ENCODE measurements at regions not wholly inside any gene's neighbourhood (a gene's known extent, or its start where the extent isn't known, plus 50 kb on each side); places are given as distances from the start of the nearest gene placed in this dataset.

- no peaks in the 10 kb centered on the region for H3K27me3 ChIP-seq (ENCODE audit: control insufficient read depth in 1 of 2, insufficient read depth in 1 of 2, low read length in 2 of 2)
- no peak overlapping the region for H3K4me3 ChIP-seq (ENCODE audit: insufficient read depth in 1 of 2, low read depth in 1 of 2, low read length in 2 of 2)
Measured at GRCh38 chr12:97047361-97047760, 140.3 kb downstream of the NEDD1 start.

GRCh38 chr12:97048421-97049035, 141.5 kb downstream of the NEDD1 start:
- WGBS: 58% methylated on average over 4 of the region's 4 CpGs

More at GRCh38 chr12:97047361-97047760, 140.3 kb downstream of the NEDD1 start:
- Histone ChIP-seq H2BK15ac (ENCODE audit: low read depth, poor library complexity, severe bottlenecking) (no peak overlapping the region), H3K4me1 (ENCODE audit: control insufficient read depth, insufficient read depth, low read depth, low read length) (no peaks in the 10 kb centered on the region), H3K4me2 (ENCODE audit: low read length, poor library complexity, severe bottlenecking) (no peak overlapping the region), H3K4ac (ENCODE audit: low read depth in 1 of 2, low read length in 2 of 2) (no peak overlapping the region), H3K36me3 (ENCODE audit: control insufficient read depth in 1 of 2, insufficient read depth in 2 of 2, low read depth in 1 of 2, low read length in 2 of 2) (no peaks in the 10 kb centered on the region), H2BK120ac (ENCODE audit: low read depth, low read length) (no peak overlapping the region), H3K9ac (ENCODE audit: low read length) (no peak overlapping the region), H4K8ac (ENCODE audit: low read length) (no peak overlapping the region), H2BK12ac (ENCODE audit: low read length in 2 of 2) (no peak overlapping the region), H3K79me1 (replicated peaks; ENCODE audit: low read length, poor library complexity, severe bottlenecking) (no peaks in the 10 kb centered on the region), H2AFZ (ENCODE audit: low read depth, low read length) (no peak overlapping the region), H2BK5ac (ENCODE audit: low read depth, low read length, poor library complexity, severe bottlenecking) (no peak overlapping the region), H4K91ac (ENCODE audit: low read length) (no peak overlapping the region), H3K23ac (ENCODE audit: low read length in 2 of 2) (no peak overlapping the region), H3K27ac (ENCODE audit: low read length, poor library complexity, severe bottlenecking) (no peak overlapping the region), H2AK5ac (ENCODE audit: low read length, severe bottlenecking) (no peak overlapping the region), H3K18ac (ENCODE audit: low read depth in 1 of 2, low read length in 2 of 2) (no peak overlapping the region), H3K14ac (ENCODE audit: low read length in 2 of 2) (no peak overlapping the region), H3K9me3 (ENCODE audit: control insufficient read depth, low read length) (no peaks in the 10 kb centered on the region)
- no peak for DNase-seq

GRCh38 chr12:97050509-97050908, 143.5 kb downstream of the NEDD1 start:
- H2BK15ac ChIP-seq (ENCODE audit: low read depth, poor library complexity, severe bottlenecking): no peak overlapping the region
- H3K9ac ChIP-seq (ENCODE audit: low read length): no peak overlapping the region
- H3K9me3 ChIP-seq (ENCODE audit: control insufficient read depth, low read length): no peaks in the 10 kb centered on the region
- no peak overlapping the region for H3K18ac ChIP-seq (ENCODE audit: low read depth in 1 of 2, low read length in 2 of 2)
- DNase-seq: no peak
- no peaks in the 10 kb centered on the region for H3K27me3 ChIP-seq (ENCODE audit: control insufficient read depth in 1 of 2, insufficient read depth in 1 of 2, low read length in 2 of 2)
- no peak overlapping the region for H3K4me3 ChIP-seq (ENCODE audit: insufficient read depth in 1 of 2, low read depth in 1 of 2, low read length in 2 of 2)
- no peak overlapping the region for H3K4me2 ChIP-seq (ENCODE audit: low read length, poor library complexity, severe bottlenecking)
- H3K79me1 ChIP-seq (replicated peaks; ENCODE audit: low read length, poor library complexity, severe bottlenecking): no peaks in the 10 kb centered on the region
- no peak overlapping the region for H4K91ac ChIP-seq (ENCODE audit: low read length)
- no peaks in the 10 kb centered on the region for H3K4me1 ChIP-seq (ENCODE audit: control insufficient read depth, insufficient read depth, low read depth, low read length)
- H2BK12ac ChIP-seq (ENCODE audit: low read length in 2 of 2): no peak overlapping the region
- H3K4ac ChIP-seq (ENCODE audit: low read depth in 1 of 2, low read length in 2 of 2): no peak overlapping the region
- no peaks in the 10 kb centered on the region for H3K36me3 ChIP-seq (ENCODE audit: control insufficient read depth in 1 of 2, insufficient read depth in 2 of 2, low read depth in 1 of 2, low read length in 2 of 2)
- no peak overlapping the region for H2BK120ac ChIP-seq (ENCODE audit: low read depth, low read length)
- H2AFZ ChIP-seq (ENCODE audit: low read depth, low read length): no peak overlapping the region
- H3K27ac ChIP-seq (ENCODE audit: low read length, poor library complexity, severe bottlenecking): no peak overlapping the region
- H2AK5ac ChIP-seq (ENCODE audit: low read length, severe bottlenecking): no peak overlapping the region
- H3K23ac ChIP-seq (ENCODE audit: low read length in 2 of 2): no peak overlapping the region
- no peak overlapping the region for H2BK5ac ChIP-seq (ENCODE audit: low read depth, low read length, poor library complexity, severe bottlenecking)
- no peak overlapping the region for H4K8ac ChIP-seq (ENCODE audit: low read length)
- WGBS: 75% methylated on average over 4 of the region's 5 CpGs
- no peak overlapping the region for H3K14ac ChIP-seq (ENCODE audit: low read length in 2 of 2)

More at GRCh38 chr12:97048421-97049035, 141.5 kb downstream of the NEDD1 start:
- H3K9me3 ChIP-seq (ENCODE audit: control insufficient read depth, low read length): no peaks in the 10 kb centered on the region
- H3K79me1 ChIP-seq (replicated peaks; ENCODE audit: low read length, poor library complexity, severe bottlenecking): no peaks in the 10 kb centered on the region
- H2BK5ac ChIP-seq (ENCODE audit: low read depth, low read length, poor library complexity, severe bottlenecking): no peak overlapping the region
- H3K36me3 ChIP-seq (ENCODE audit: control insufficient read depth in 1 of 2, insufficient read depth in 2 of 2, low read depth in 1 of 2, low read length in 2 of 2): no peaks in the 10 kb centered on the region
- H4K91ac ChIP-seq (ENCODE audit: low read length): no peak overlapping the region
- no peak overlapping the region for H2AK5ac ChIP-seq (ENCODE audit: low read length, severe bottlenecking)
- no peak overlapping the region for H3K4me3 ChIP-seq (ENCODE audit: insufficient read depth in 1 of 2, low read depth in 1 of 2, low read length in 2 of 2)
- H3K18ac ChIP-seq (ENCODE audit: low read depth in 1 of 2, low read length in 2 of 2): no peak overlapping the region
- no peak overlapping the region for H3K4ac ChIP-seq (ENCODE audit: low read depth in 1 of 2, low read length in 2 of 2)
- no peak overlapping the region for H2AFZ ChIP-seq (ENCODE audit: low read depth, low read length)
- no peak overlapping the region for H3K9ac ChIP-seq (ENCODE audit: low read length)
- H2BK120ac ChIP-seq (ENCODE audit: low read depth, low read length): no peak overlapping the region
- H3K4me2 ChIP-seq (ENCODE audit: low read length, poor library complexity, severe bottlenecking): no peak overlapping the region
- DNase-seq: no peak
- no peak overlapping the region for H3K23ac ChIP-seq (ENCODE audit: low read length in 2 of 2)
- no peak overlapping the region for H3K27ac ChIP-seq (ENCODE audit: low read length, poor library complexity, severe bottlenecking)
- H2BK15ac ChIP-seq (ENCODE audit: low read depth, poor library complexity, severe bottlenecking): no peak overlapping the region
- no peaks in the 10 kb centered on the region for H3K4me1 ChIP-seq (ENCODE audit: control insufficient read depth, insufficient read depth, low read depth, low read length)
- H3K27me3 ChIP-seq (ENCODE audit: control insufficient read depth in 1 of 2, insufficient read depth in 1 of 2, low read length in 2 of 2): no peaks in the 10 kb centered on the region
- H4K8ac ChIP-seq (ENCODE audit: low read length): no peak overlapping the region
- no peak overlapping the region for H3K14ac ChIP-seq (ENCODE audit: low read length in 2 of 2)
- H2BK12ac ChIP-seq (ENCODE audit: low read length in 2 of 2): no peak overlapping the region

- H3K9ac ChIP-seq (ENCODE audit: low read length): no peak overlapping the region
- H3K4me1 ChIP-seq (ENCODE audit: control insufficient read depth, insufficient read depth, low read depth, low read length): no peaks in the 10 kb centered on the region
- H3K36me3 ChIP-seq (ENCODE audit: control insufficient read depth in 1 of 2, insufficient read depth in 2 of 2, low read depth in 1 of 2, low read length in 2 of 2): no peaks in the 10 kb centered on the region
- no peak overlapping the region for H3K18ac ChIP-seq (ENCODE audit: low read depth in 1 of 2, low read length in 2 of 2)
- DNase-seq: no peak
- no peak overlapping the region for H2BK5ac ChIP-seq (ENCODE audit: low read depth, low read length, poor library complexity, severe bottlenecking)
- no peaks in the 10 kb centered on the region for H3K9me3 ChIP-seq (ENCODE audit: control insufficient read depth, low read length)
- no peak overlapping the region for H3K23ac ChIP-seq (ENCODE audit: low read length in 2 of 2)
- H4K8ac ChIP-seq (ENCODE audit: low read length): no peak overlapping the region
- no peaks in the 10 kb centered on the region for H3K27me3 ChIP-seq (ENCODE audit: control insufficient read depth in 1 of 2, insufficient read depth in 1 of 2, low read length in 2 of 2)
- no peak overlapping the region for H4K91ac ChIP-seq (ENCODE audit: low read length)
- no peaks in the 10 kb centered on the region for H3K79me1 ChIP-seq (replicated peaks; ENCODE audit: low read length, poor library complexity, severe bottlenecking)
- no peak overlapping the region for H2BK120ac ChIP-seq (ENCODE audit: low read depth, low read length)
- no peak overlapping the region for H3K14ac ChIP-seq (ENCODE audit: low read length in 2 of 2)
- H2BK15ac ChIP-seq (ENCODE audit: low read depth, poor library complexity, severe bottlenecking): no peak overlapping the region
- H3K27ac ChIP-seq (ENCODE audit: low read length, poor library complexity, severe bottlenecking): no peak overlapping the region
- H2AFZ ChIP-seq (ENCODE audit: low read depth, low read length): no peak overlapping the region
- H2BK12ac ChIP-seq (ENCODE audit: low read length in 2 of 2): no peak overlapping the region
- 96% methylated on average over 2 of the region's 2 CpGs for WGBS
- no peak overlapping the region for H3K4me3 ChIP-seq (ENCODE audit: insufficient read depth in 1 of 2, low read depth in 1 of 2, low read length in 2 of 2)
- H3K4ac ChIP-seq (ENCODE audit: low read depth in 1 of 2, low read length in 2 of 2): no peak overlapping the region
- H2AK5ac ChIP-seq (ENCODE audit: low read length, severe bottlenecking): no peak overlapping the region
- H3K4me2 ChIP-seq (ENCODE audit: low read length, poor library complexity, severe bottlenecking): no peak overlapping the region
Measured at GRCh38 chr12:97051341-97051740, 144.3 kb downstream of the NEDD1 start.
